OCI-LY7 (cell line): ENCODE measurements at regions not wholly inside any gene's neighbourhood (a gene's known extent, or its start where the extent isn't known, plus 50 kb on each side); places are given as distances from the start of the nearest gene placed in this dataset.
"Not testable (repeated sequence)": the region's sequence is repeated elsewhere in the genome, so short reads cannot be mapped to it uniquely, and the experiment has no call there.

Experiments
- CTCF ChIP-seq: fragments of 200-600 bp; sonication (generic); conservative IDR thresholded peaks from 2 replicates; pipeline ENCODE4 v1.5.1; 2014; ENCODE audit warnings: mild to moderate bottlenecking, antibody characterized with exemption, low read length, moderate library complexity, mixed read lengths
- EZH2phosphoT487 ChIP-seq: fragments of 200-600 bp; sonication (generic); IDR thresholded peaks from 2 replicates; pipeline ENCODE4 v1.6.1; 2018; ENCODE audit warnings: low read depth, borderline replicate concordance, mild to moderate bottlenecking, mixed run types, antibody characterized with exemption, low read length, moderate library complexity, mixed read lengths

GRCh38 chr14:105747503-105748203, 221.3 kb downstream of the TMEM121 start:
- TF ChIP-seq CTCF, EZH2phosphoT487: not testable (repeated sequence)
